Right ventricle myocardium inferior (tissue), 1 donor: ENCODE measurements at regions not wholly inside any gene's neighbourhood (a gene's known extent, or its start where the extent isn't known, plus 50 kb on each side); places are given as distances from the start of the nearest gene placed in this dataset.

Experiments used
- ATAC-seq: fragments of 200-7000 bp; cut with Tn5 transposase; one replicate; pipeline ENCODE4 v1.9.1; 2020; ENCODE audit warnings: mild to moderate bottlenecking, moderate library complexity
- DNase-seq: peaks from one replicate; pipeline ENCODE4 v3.0.0; 2021; ENCODE audit errors: missing footprints
- intact Hi-C: fragments of 100-400 bp; cut with DNase I; formaldehyde crosslinking; loops from one replicate; pipeline ENCODE4 v1.11.0; 2022
- donor health status: DM: no; HTN: yes; CAD: no; lungs with severe emphysema.

DNA sequence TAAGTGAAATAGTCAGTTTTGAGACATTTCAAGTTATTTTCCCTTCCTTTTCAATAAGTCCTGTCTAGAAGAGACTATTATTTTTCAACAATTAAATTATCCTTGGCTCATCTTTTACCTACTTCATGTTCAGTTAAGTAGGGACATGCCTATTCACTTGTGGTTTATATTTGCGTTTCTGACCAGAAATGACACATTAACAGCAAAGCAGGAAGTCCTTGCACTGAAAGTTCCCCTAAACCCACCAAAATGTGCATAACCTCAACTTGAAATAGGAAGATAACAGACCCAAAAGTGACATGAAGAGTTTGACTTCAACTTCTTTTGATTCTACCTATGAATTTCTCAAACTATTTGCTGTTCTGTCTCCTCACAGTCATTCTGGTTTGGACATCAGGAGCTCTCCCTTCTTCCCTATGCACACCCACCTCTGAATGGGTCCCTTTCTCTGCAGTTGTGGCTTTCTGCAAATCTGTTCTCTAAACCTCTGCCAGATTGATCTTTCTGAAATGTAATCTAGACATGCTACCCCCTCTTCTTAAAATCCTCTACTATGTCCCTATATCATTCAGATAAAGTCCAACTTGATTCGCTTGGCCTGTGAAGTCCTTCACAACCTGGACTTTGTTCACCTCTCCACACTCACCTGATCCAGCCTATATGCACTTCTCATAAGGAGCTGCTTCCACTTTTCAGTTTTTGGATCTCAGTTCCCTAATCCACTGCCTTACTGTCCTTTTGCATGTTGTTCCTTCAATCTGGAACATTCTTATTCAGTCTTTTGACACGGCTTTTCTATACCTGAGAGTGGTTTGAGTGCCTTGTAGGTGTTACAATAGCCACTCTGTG is 661.5 kb upstream of the ADGRL4 start:
- intact Hi-C loops, result no loop called here
- no peak for ATAC-seq

GRCh38 chr1:79667166-79667565 is 660.6 kb upstream of the ADGRL4 start:
- intact Hi-C loops, result no loop called here
- ATAC-seq (no peak), DNase-seq (no peak)

More for the DNA sequence above, 661.5 kb upstream of the ADGRL4 start:
- no peak for DNase-seq

DNA sequence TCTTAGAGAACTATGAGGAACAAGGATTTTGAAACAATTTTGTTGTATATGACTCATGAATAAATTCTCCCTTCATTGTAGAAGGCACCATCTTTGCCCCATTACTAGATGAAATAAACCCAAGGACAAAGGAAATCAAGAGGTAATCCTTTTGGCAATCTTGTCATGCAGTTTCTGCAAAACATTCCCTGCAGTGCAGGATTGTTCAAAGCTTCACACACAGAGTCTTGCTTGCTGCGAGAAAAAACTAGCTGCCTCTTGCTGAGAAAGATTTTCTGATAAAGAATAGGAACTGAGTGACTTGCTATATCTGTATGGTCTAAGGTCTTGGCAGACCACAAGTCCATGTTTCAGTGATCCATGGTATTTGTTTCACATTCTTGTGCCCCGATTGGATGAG is 657.4 kb upstream of the ADGRL4 start:
- ATAC-seq (no peak), DNase-seq (no peak)
- intact Hi-C loops, result no loop called here

DNA sequence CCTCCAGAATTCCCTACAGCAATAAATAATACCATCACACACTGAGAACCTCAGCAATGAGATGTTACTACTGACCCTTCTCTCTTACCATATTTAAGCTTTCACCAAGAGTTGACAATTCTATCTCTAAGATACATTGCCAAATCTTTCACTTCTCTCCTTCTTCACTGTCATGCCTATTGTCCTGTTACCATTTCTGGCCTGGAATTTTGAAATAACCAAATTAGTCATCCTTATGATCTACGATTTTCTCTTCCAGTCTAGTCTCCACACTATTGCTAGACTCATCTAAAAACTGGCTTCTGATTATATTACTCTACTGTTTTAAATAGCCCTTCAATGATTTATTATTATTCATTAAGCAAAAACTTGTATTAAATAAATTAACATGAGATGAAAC is 656.1 kb upstream of the ADGRL4 start:
- intact Hi-C loops, result no loop called here
- DNase-seq (no peak), ATAC-seq (no peak)

DNA sequence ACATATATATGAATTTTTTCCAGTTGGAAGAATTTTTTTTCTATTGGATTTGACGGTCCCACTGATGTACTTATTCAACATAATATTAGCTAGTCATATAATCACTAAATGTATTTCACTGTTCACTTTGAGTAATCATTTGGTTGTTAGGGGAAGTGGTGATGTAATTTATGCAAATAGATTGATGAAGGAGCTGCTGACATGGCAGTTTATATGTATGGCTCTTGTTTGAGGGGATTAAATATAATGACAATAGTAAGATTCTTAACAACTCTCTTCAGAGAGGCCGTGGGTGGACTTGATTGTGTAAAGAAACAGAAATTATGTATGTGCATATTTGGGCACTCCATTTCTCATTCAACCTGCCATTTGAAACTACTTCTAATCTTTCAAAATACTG is 653.6 kb upstream of the ADGRL4 start:
- DNase-seq (no peak), ATAC-seq (no peak)
- intact Hi-C loops, result no loop called here

DNA sequence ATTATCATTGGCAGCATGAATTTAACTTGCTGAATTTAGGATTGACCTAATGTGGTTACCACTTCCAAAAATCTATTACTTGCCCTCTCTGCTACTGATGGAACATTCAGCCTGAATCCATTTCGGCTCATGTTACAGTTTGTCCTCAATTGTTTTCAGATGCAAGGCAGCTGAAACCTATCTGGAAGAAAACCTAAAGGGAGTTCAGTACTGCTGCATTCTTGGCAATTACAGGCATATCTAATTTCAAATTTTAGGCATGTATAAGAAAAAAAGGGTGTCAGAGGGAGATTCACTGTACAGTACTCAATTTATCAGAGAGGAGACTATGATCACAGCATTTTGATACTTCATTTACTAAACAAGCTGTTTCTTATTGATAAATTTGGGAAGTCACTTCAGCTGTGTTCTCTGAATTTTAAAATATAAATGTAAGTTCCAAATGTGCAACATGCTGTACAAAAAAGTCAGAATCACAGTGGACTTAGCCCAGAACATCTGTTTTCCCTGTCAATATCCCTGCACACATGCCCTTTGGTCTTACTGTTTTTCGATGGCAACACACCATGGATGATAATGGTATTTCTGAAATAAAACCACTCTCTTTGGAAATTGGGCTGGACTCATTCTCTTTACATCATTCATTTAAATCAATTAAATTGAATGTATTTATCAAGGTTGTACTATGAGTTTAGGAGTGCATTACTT is 651.6 kb upstream of the ADGRL4 start:
- DNase-seq, result no peak
- no peak for ATAC-seq
- intact Hi-C loops, result no loop called here

DNA sequence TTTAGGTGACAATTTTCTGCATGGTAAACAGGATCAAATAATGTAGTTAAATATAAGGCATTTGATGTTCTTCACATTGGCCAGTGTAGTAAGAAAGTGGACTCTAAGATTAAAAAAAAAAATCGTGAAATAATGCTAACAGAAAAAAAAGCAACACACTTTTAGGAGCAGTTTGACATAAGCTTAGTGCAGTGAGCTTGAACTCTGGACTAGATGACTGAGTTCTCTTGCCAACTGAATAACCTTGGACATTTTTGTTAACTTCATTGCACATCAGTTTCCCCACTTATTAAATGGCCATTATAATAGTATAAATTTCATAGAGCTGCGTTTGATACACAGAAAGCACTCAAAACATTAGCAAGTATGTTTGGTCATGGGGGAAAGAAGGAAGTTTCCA is 649.3 kb upstream of the ADGRL4 start:
- intact Hi-C loops, result no loop called here
- no peak for ATAC-seq
- DNase-seq, result no peak

GRCh38 chr1:79652426-79652825 is 645.9 kb upstream of the ADGRL4 start:
- ATAC-seq (no peak), DNase-seq (no peak)
- intact Hi-C loops, result no loop called here

DNA sequence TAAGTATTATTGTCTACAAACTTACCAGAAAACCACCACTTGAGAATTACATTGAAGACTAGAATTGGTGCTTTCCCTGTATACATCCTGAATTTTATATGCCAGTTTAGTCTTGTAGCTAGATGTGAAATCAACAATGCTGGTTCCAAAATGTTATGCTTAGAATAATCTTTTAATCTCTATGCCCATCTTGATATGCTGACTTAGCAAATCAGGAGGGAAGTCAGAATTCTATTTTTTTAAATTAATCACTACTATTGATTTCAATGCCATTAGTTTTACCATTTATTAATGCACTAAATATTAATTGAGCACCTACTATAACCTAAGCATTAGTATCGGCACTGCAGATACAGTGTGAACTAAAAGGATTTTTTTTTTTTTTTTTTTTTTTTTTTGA is 641.6 kb upstream of the ADGRL4 start:
- no peak for DNase-seq
- intact Hi-C loops, result no loop called here
- ATAC-seq, result no peak

DNA sequence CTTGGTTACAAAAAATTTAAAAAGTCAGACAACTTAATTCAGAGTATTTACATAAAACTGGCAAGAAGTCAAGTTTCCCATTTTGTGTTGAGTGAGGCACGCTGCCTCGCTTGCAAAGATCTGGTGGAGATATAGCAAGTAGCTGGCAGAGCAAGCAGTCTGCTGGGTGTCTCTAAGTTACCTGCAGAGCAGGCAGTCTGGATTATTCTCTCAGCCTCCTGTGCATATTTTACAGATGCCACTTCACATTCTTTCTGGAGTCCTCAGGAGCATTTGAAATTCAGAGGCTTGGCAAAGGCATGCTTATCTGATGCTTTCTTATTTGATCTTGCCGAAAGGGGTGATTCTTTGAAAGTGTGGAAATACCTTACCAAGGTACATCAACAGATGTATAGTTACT is 640.4 kb upstream of the ADGRL4 start:
- DNase-seq, result no peak
- ATAC-seq, result no peak
- intact Hi-C loops, result no loop called here

DNA sequence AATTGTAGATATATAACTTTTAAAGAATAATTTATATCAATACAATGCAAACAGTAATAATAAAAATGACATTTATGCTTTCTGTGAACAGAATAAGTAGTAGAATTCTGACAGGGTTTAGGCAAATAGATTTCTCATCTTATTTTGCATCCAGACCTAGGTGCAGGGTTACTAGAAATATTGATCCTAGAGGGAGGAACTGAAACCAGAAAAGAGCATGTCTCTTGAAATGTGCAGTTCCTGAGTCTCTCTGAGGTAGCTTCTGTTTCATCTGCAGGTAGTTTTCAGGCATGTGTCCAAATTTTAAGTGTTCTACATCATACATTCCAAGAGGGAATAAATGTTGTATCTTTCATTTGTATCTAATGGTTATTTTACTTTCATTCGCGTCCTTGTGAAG is 631.9 kb upstream of the ADGRL4 start:
- ATAC-seq, result no peak
- intact Hi-C loops, result no loop called here
- no peak for DNase-seq

DNA sequence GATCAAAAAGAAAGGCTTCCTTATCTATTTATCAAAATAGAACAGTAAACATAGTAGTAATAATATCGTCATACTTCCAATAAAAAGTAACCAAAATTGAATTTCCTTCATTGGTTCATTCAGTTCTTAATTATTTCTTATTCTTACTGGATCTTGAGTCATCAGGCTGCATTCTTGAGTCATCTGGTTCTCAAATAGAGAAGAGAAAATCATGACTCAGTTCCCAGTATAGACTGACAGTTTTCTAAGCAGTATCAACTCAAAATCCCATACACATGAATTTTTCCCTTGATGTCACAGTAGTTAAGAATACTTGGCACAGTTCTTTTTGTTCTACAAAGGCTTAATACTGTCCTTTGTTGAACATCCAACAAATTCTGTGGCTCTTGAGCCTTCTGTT is 626.9 kb upstream of the ADGRL4 start:
- intact Hi-C loops, result no loop called here
- DNase-seq (no peak), ATAC-seq (no peak)

DNA sequence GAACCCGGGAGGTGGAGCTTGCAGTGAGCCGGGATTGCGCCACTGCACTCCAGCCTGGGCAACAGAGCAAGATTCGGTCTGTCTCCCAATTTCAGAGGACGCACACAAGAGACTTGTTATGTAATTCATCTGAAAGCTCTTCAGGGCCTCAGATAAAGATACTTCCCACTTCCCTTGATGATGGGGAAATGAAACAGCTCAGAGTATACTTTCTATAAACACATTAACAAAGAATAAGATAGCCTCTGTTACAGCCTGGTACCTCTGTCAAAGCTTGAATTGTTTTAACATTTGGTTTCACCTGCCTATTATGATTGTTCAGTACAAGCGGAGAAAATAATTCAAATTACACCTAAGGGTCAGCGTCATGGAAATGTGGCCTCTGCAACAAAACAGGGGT is 622.9 kb upstream of the ADGRL4 start:
- no peak for ATAC-seq
- intact Hi-C loops, result no loop called here
- DNase-seq, result no peak

- ATAC-seq (no peak), DNase-seq (no peak)
- intact Hi-C loops, result no loop called here
Observed at GRCh38 chr1:79617777-79618176, 611.2 kb upstream of the ADGRL4 start.

- ATAC-seq (no peak), DNase-seq (no peak)
- intact Hi-C loops, result no loop called here
Observed at GRCh38 chr1:79614762-79615161, 608.2 kb upstream of the ADGRL4 start.

GRCh38 chr1:79614106-79614505 is 607.6 kb upstream of the ADGRL4 start:
- DNase-seq, result no peak
- no peak for ATAC-seq
- intact Hi-C loops, result no loop called here

GRCh38 chr1:79613046-79613445 is 606.5 kb upstream of the ADGRL4 start:
- DNase-seq (no peak), ATAC-seq (no peak)
- intact Hi-C loops, result no loop called here

DNA sequence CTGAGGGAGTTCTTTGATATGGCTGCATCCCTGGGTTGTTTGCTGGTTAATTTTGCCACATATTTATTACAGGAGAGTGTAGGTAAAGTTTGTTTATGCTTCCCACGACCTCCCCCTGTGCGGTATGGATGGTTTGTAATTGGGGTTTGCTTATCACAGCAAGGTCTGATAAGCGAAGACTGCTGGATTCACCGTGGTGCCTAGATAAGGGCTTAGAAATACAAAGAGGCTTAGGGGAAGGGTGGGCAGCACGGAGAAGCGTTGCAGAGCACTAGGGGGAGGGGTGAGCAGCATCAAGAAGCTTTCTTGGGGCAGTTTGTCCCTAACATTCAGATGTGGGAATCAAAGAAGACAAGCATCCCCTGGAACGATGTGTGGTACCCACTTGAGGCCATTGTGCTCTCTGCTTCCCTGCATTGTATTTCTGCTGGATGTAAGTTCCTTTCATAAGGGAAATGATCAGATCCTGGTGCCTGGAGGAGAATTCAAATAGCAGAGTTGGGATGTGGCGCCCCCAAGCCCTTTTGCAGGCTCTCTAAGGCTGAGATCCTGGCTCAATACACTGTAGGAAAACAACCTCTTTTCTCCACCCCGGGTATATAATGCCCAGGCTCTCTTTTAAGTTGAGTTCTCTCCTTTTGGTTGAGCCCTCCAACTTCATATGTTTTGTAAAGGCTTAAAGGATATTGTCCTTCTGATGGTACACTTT is 598.1 kb upstream of the ADGRL4 start:
- DNase-seq (no peak), ATAC-seq (no peak)
- intact Hi-C loops, result no loop called here

DNA sequence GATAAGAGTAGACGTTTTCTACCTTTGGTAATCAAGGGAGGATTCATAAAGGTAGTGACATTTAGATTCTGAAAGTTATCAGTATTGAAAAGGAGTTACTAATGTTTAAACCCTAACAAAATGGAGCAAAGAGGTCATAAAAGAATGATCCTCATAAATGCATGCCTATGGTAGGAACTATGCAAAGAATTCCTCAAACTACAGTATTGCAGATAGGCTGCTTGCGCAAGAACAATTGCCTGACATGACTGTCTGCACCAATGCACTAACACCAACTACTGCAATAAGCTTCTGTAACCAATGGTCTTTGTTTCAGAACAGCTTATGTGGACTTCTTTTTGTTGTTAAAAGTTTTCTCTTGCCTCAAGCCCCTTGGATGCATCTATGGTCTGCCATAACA is 597.3 kb upstream of the ADGRL4 start:
- DNase-seq (no peak), ATAC-seq (no peak)
- intact Hi-C loops, result no loop called here

DNA sequence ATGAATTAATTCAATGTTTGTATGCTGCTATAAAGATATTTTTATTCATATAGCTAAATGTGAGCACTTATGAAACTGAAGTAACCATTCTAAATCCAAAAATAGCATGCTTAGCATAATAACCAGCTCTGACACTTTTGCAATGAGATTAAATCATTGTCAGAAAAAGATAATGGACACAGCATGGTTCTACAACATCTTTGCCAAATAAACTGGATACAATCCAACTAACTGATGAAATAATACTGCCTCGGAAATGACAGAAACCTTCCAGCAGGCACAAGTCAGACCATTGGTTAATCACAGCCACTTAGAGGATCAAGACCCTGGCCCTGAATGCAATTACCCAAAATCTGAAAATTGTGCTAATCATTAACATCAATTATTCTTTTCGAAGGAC is 592.7 kb upstream of the ADGRL4 start:
- DNase-seq, result no peak
- no peak for ATAC-seq
- intact Hi-C loops, result no loop called here
